Panc1 (cell line): ENCODE measurements at regions not wholly inside any gene's neighbourhood (a gene's known extent, or its start where the extent isn't known, plus 50 kb on each side); places are given as distances from the start of the nearest gene placed in this dataset.

ENCODE experiments used
- ATAC-seq: fragments of 200-7000 bp; cut with Tn5 transposase; 2 replicates; pipeline ENCODE4 v1.9.1; 2020; ENCODE audit warnings: mild to moderate bottlenecking, moderate library complexity
- BruUV-seq: library from RNA; stranded (reverse); fragments of 400-500 nt; replicated peaks from 2 replicates; lab custom pipeline; 2021; lab: Mats Ljungman, UMichigan
- CTCF ChIA-PET: fragments of 300-600 bp; sonication (Branson Sonifier 250); formaldehyde crosslinking; loops from one replicate; lab custom pipeline; 2022; ENCODE audit warnings: antibody characterized with exemption; lab: Charles Lee
- POLR2A ChIA-PET: fragments of 300-600 bp; sonication (Branson Sonifier 250); formaldehyde crosslinking; loops from one replicate; lab custom pipeline; 2022; ENCODE audit warnings: antibody characterized with exemption; lab: Charles Lee
- DNase-seq: peaks from one replicate; pipeline ENCODE4 v3.0.0-alpha.2; 2010; ENCODE audit warnings: low read depth, low spot score
- H3K27ac ChIP-seq: 2 replicates; pipeline ENCODE4 v1.5.1; 2011; ENCODE audit warnings: mild to moderate bottlenecking, low read length, inconsistent platforms
- H3K27me3 ChIP-seq: fragments of 200-500 bp; sonication (Bioruptor generic); 2 replicates; pipeline ENCODE4 v1.6.0; 2014; ENCODE audit warnings: low read length, inconsistent platforms; ENCODE audit not compliant: control insufficient read depth, insufficient read depth
- H3K36me3 ChIP-seq: fragments of 200-500 bp; sonication (Bioruptor generic); 2 replicates; pipeline ENCODE4 v1.5.1; 2014; ENCODE audit warnings: inconsistent platforms, mild to moderate bottlenecking, low read length, moderate library complexity; ENCODE audit not compliant: control insufficient read depth, insufficient read depth
- H3K4me1 ChIP-seq: 2 replicates; pipeline ENCODE4 v1.5.1; 2011; ENCODE audit warnings: inconsistent platforms, mild to moderate bottlenecking, low read length, moderate library complexity; ENCODE audit not compliant: control insufficient read depth, insufficient read depth
- H3K4me3 ChIP-seq, 2 experiments: 2 replicates each; pipeline ENCODE4 v1.5.1; 2011 to 2012; ENCODE audit warnings: low read depth in 2 of 2, low read length in 2 of 2, mild to moderate bottlenecking in 2 of 2, inconsistent platforms in 1 of 2, moderate library complexity in 1 of 2
- H3K9me3 ChIP-seq: fragments of 200-500 bp; sonication (Bioruptor generic); 2 replicates; pipeline ENCODE4 v1.5.1; 2014; ENCODE audit warnings: low read depth, mild to moderate bottlenecking, inconsistent platforms, low read length, moderate library complexity; ENCODE audit not compliant: control insufficient read depth, insufficient read depth
- POLR2AphosphoS5 ChIP-seq: IDR thresholded peaks from 2 replicates; pipeline ENCODE4 v1.6.1; 2012; ENCODE audit warnings: mild to moderate bottlenecking, low read depth, low read length, moderate library complexity
- SIN3A ChIP-seq: IDR thresholded peaks from 2 replicates; pipeline ENCODE4 v1.6.1; 2012; ENCODE audit warnings: low read depth, mild to moderate bottlenecking, low read length, moderate library complexity, borderline replicate concordance; ENCODE audit not compliant: insufficient read depth
- TCF7L2 ChIP-seq: IDR thresholded peaks from 2 replicates; pipeline ENCODE4 v1.6.1; 2011; ENCODE audit warnings: mild to moderate bottlenecking, low read depth, low read length, inconsistent platforms
- in situ Hi-C: cut with HindIII; loops from 2 replicates; pipeline ENCODE4 v1.10.0; 2016; ENCODE audit warnings: low sequenced_read_pairs, low pct_unique_long_range_greater_than_20kb
- intact Hi-C: fragments of 100-400 bp; cut with micrococcal nuclease; formaldehyde crosslinking; loops from one replicate; pipeline ENCODE4 v1.10.0; 2022; ENCODE audit not compliant: unreplicated experiment
- TF ChIP-seq, protein P1 (sequence below): fragments of 450-650 bp; IDR thresholded peaks from 2 replicates; pipeline ENCODE4 v1.5.1; 2017; ENCODE audit warnings: mild to moderate bottlenecking
- TF ChIP-seq, protein P2 (sequence below), 2 experiments: IDR thresholded peaks; 2 replicates each; pipeline ENCODE4 v1.6.1; 2011 to 2012; ENCODE audit warnings: low read depth in 2 of 2, control low read depth in 1 of 2, low read length in 1 of 2, mild to moderate bottlenecking in 1 of 2, moderate library complexity in 1 of 2; ENCODE audit not compliant: insufficient read depth in 1 of 2

DNA sequence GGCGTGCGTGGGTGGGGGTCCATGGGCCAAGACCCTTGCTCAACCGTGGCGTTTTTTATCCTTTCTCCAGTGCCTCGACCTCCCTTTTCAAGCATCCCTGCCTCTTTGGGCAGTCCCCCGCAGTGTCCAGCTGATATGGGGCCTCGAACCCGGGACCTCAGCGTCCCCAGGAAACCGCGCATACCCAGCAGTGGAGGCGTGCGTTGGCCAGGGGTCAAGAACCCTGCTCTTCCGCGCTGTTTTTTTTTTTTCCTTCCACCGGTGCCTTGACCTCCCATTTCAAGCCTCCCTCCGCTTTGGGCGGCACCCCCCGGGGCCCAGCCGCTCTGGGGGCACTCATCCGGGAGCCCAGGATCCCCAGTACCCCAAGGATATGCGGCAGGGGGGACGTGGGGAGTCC is 325.8 kb downstream of the ALG10 start:
- Histone ChIP-seq H3K36me3 (no peaks in the 10 kb centered on the region), H3K27ac (peak overlapping the region; percentile 31; the same call in 1 of the 2 replicates), H3K9me3 (no peaks in the 10 kb centered on the region), H3K27me3 (no peaks in the 10 kb centered on the region; the same call in 1 of the 2 replicates), H3K4me3 (peak overlapping the region; percentile 42 to 68), H3K4me1 (peaks cover 60% of the 10 kb centered on the region)
- ATAC-seq (no peak), DNase-seq (no peak)
- in situ Hi-C loops = no loop called here
- no TSS peak for BruUV-seq
- CTCF ChIA-PET = no interaction called here
- TF ChIP-seq TCF7L2 (no peak), POLR2AphosphoS5 (no peak), SIN3A (no peak)
- TF ChIP-seq, protein P1, sequence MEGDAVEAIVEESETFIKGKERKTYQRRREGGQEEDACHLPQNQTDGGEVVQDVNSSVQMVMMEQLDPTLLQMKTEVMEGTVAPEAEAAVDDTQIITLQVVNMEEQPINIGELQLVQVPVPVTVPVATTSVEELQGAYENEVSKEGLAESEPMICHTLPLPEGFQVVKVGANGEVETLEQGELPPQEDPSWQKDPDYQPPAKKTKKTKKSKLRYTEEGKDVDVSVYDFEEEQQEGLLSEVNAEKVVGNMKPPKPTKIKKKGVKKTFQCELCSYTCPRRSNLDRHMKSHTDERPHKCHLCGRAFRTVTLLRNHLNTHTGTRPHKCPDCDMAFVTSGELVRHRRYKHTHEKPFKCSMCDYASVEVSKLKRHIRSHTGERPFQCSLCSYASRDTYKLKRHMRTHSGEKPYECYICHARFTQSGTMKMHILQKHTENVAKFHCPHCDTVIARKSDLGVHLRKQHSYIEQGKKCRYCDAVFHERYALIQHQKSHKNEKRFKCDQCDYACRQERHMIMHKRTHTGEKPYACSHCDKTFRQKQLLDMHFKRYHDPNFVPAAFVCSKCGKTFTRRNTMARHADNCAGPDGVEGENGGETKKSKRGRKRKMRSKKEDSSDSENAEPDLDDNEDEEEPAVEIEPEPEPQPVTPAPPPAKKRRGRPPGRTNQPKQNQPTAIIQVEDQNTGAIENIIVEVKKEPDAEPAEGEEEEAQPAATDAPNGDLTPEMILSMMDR = no peak
- TF ChIP-seq, protein P2, sequence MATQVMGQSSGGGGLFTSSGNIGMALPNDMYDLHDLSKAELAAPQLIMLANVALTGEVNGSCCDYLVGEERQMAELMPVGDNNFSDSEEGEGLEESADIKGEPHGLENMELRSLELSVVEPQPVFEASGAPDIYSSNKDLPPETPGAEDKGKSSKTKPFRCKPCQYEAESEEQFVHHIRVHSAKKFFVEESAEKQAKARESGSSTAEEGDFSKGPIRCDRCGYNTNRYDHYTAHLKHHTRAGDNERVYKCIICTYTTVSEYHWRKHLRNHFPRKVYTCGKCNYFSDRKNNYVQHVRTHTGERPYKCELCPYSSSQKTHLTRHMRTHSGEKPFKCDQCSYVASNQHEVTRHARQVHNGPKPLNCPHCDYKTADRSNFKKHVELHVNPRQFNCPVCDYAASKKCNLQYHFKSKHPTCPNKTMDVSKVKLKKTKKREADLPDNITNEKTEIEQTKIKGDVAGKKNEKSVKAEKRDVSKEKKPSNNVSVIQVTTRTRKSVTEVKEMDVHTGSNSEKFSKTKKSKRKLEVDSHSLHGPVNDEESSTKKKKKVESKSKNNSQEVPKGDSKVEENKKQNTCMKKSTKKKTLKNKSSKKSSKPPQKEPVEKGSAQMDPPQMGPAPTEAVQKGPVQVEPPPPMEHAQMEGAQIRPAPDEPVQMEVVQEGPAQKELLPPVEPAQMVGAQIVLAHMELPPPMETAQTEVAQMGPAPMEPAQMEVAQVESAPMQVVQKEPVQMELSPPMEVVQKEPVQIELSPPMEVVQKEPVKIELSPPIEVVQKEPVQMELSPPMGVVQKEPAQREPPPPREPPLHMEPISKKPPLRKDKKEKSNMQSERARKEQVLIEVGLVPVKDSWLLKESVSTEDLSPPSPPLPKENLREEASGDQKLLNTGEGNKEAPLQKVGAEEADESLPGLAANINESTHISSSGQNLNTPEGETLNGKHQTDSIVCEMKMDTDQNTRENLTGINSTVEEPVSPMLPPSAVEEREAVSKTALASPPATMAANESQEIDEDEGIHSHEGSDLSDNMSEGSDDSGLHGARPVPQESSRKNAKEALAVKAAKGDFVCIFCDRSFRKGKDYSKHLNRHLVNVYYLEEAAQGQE (IDR thresholded peaks at IDR 0.05; ENCODE audit: insufficient read depth in 1 of 2, low read depth in 2 of 2, low read length in 1 of 2) = no peak
- intact Hi-C loops = loop anchor here (5.0 kb wide), 1 partner anchor 34 kb away; no protein-coding TSS in a partner anchor
- POLR2A ChIA-PET = no interaction called here

DNA sequence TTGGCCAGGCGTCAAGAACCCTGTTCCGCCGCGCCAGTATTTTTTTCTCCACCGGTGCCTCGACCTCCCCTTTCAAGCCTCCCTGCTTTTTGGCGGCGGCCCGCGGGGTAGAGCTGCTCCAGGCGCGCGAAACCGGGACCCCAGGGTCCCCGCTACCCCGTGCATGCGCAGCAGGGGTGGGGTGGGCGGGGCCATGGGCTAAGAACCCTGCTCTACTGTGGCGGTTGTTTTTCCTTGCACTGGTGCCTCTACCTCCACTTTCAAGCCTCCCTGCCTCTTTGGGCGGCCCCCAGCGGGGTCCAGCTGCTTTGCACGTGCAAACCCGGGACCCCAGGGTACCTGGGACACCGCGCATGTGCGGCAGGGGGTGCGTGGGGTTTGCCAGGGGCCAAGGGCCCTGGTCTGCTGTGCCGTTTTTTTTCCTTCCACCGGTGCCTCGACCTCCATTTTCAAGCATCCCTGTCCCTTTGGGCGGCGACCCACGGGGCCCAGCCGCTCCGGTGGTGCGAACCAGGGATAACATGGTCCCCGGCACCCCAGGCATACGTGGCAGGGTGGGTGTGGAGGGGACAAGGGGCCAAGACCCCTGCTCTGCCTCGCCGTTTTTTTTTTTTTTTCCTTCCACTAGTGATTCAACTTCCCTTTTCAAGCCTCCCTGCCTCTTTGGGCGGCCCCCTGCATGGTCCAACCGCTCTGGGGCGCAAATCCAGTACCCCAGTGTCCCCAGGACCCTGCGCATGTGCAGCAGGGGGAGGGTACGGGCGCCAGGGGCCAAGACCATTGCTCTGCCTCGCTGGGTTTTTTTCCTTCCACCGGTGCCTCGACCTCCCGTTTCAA is 326.8 kb downstream of the ALG10 start:
- peaks cover 63% of the 10 kb centered on the region for H3K4me1 ChIP-seq
- DNase-seq (no peak), ATAC-seq (peak; percentile 52)
- intact Hi-C loops (loop anchor here (5.0 kb wide), 1 partner anchor 33 kb away; no protein-coding TSS in a partner anchor), in situ Hi-C loops (no loop called here)
- no peaks in the 10 kb centered on the region; the same call in 1 of the 2 replicates for H3K27me3 ChIP-seq
- H3K27ac ChIP-seq = peak overlapping the region; percentile 63
- TF ChIP-seq, protein P1 = no peak
- TF ChIP-seq, protein P2 (IDR thresholded peaks at IDR 0.05; ENCODE audit: insufficient read depth in 1 of 2, low read depth in 2 of 2, low read length in 1 of 2) = no peak
- TF ChIP-seq TCF7L2 = no peak
- H3K9me3 ChIP-seq = no peaks in the 10 kb centered on the region
- H3K36me3 ChIP-seq = no peaks in the 10 kb centered on the region
- H3K4me3 ChIP-seq = peak overlapping the region; percentile 42 to 68
- POLR2A ChIA-PET = no interaction called here
- BruUV-seq = no TSS peak
- CTCF ChIA-PET = no interaction called here
